H1 (cell line): ENCODE measurements at regions not wholly inside any gene's neighbourhood (a gene's known extent, or its start where the extent isn't known, plus 50 kb on each side); places are given as distances from the start of the nearest gene placed in this dataset.

Source experiments
- JUN ChIP-seq: IDR thresholded peaks from 2 replicates; pipeline ENCODE4 v1.6.1; 2011; ENCODE audit warnings: low read depth, mild to moderate bottlenecking, improper control_type of control experiment, low read length
- MAFK ChIP-seq: IDR thresholded peaks from 2 replicates; pipeline ENCODE4 v1.6.1; 2012; ENCODE audit warnings: low read depth, mild to moderate bottlenecking, improper control_type of control experiment, low read length

DNA sequence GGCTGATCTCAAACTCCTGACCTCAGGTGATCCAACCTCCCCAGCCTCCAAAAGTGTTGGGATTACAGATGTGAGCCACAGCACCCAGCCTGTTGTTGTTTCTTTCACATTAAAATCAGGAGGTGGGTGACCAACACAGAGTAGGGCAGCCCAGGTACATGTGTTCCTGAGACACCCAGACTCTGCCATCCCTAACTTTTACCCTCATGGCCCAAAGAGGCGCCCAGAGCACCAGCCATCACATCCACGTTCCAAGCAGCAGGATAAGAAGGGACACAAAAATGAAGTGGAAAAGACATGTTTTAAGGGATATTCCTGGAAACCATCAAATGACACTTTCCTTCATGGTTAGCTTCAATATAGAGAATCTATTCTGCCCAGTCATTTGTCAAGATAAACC, 159.6 kb upstream of the KLF6 start (continued):
- no peak for TF ChIP-seq JUN
- TF ChIP-seq MAFK = no peak
